GM12892 (cell line): ENCODE measurements at regions not wholly inside any gene's neighbourhood (a gene's known extent, or its start where the extent isn't known, plus 50 kb on each side); places are given as distances from the start of the nearest gene placed in this dataset.

ENCODE experiments used
- POLR2A ChIP-seq: IDR thresholded peaks from 2 replicates; pipeline ENCODE4 v1.6.1; 2011; ENCODE audit warnings: low read depth, low read length, control low read depth
- TAF1 ChIP-seq: IDR thresholded peaks from 2 replicates; pipeline ENCODE4 v1.6.1; 2011; ENCODE audit warnings: low read depth, mild to moderate bottlenecking, control low read depth, low read length, borderline replicate concordance

DNA sequence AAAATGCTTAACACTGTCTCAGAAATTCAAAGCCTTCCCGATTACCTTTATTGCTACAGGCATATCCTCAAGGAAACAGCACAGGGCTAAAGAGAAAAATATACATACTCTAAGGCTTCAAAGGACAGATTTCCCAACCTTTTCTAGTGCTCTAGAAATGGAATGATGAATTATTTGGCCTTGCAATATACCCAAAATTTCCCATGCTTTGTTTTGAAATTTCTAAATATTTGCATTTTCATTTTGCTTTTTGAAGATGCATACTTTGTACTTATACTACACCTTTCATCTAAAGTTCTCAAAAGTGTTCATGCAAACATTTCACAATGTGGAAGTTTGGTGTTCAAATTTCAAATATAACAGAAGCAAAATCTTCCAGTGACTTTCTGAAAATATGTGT is 312.7 kb upstream of the PDE4D start:
- TF ChIP-seq POLR2A = no peak
- TF ChIP-seq TAF1 = no peak
